Sigmoid colon (tissue), 4 donors: ENCODE measurements at regions not wholly inside any gene's neighbourhood (a gene's known extent, or its start where the extent isn't known, plus 50 kb on each side); places are given as distances from the start of the nearest gene placed in this dataset.

Experiments
- CTCF ChIP-seq, 4 experiments: fragments of 450-650 bp in 3 of 4; fragments of 200-600 bp in 1 of 4; IDR thresholded peaks; one replicate each; pipeline ENCODE4 v1.5.1; 2016 to 2019; ENCODE audit warnings: antibody characterized with exemption in 4 of 4, mild to moderate bottlenecking in 3 of 4, moderate library complexity in 2 of 4
- EP300 ChIP-seq, 4 donors: sonication (generic); formaldehyde crosslinking; IDR thresholded peaks; one replicate each; pipeline ENCODE4 v1.6.1; 2017; ENCODE audit warnings: antibody characterized with exemption in 4 of 4
- POLR2A ChIP-seq, 2 donors: fragments of 450-650 bp; IDR thresholded peaks; one replicate each; pipeline ENCODE4 v1.6.1; 2016; ENCODE audit warnings: antibody characterized with exemption in 2 of 2, mild to moderate bottlenecking in 2 of 2, moderate library complexity in 2 of 2
- POLR2AphosphoS5 ChIP-seq, 4 donors: sonication (generic); formaldehyde crosslinking; IDR thresholded peaks; one replicate each; pipeline ENCODE4 v1.6.1; 2017; ENCODE audit warnings: antibody characterized with exemption in 4 of 4

GRCh38 chr16:88285514-88285822, 97.3 kb upstream of the ZNF469 start:
- TF ChIP-seq POLR2A (IDR thresholded peaks at IDR 0.05) (no peak), CTCF (IDR thresholded peaks at IDR 0.05) (no peak), EP300 (IDR thresholded peaks at IDR 0.05) (no peak), POLR2AphosphoS5 (IDR thresholded peaks at IDR 0.05) (no peak)
